Fibroblast of mammary gland (primary cell): ENCODE measurements at regions not wholly inside any gene's neighbourhood (a gene's known extent, or its start where the extent isn't known, plus 50 kb on each side); places are given as distances from the start of the nearest gene placed in this dataset.

ENCODE experiments used
- DNase-seq: peaks from one replicate; pipeline ENCODE4 v3.0.0-alpha.2; 2010; ENCODE audit warnings: low read depth
- H3K4me3 ChIP-seq: 2 replicates; pipeline ENCODE4 v1.5.1; 2011; ENCODE audit warnings: low read depth, mild to moderate bottlenecking, low read length, moderate library complexity; ENCODE audit not compliant: control insufficient read depth
- CTCF ChIP-seq: conservative IDR thresholded peaks from 2 replicates; pipeline ENCODE4 v1.5.1; 2011; ENCODE audit warnings: low read depth, low read length, inconsistent platforms; ENCODE audit not compliant: control insufficient read depth, insufficient read depth

DNA sequence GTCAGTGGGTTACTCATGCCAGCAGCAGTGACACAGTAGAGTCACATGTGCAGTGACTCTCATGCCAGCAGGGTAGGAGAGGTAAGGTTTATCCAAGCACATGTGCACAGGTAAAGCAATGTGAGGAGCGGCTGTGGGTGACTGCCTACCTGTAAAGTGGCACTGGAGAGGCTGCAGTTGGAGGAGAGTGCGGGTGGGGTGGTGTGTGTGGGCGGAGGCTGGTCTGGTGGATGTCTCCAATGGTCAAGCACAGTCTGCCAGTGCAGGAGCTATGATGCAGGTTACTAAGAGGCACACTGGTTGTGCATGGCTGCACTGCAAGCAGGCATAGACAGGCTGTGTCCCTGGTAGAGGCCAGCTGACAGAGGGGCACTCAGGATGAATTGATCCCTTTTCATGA lies 588.2 kb upstream of the FTMT start:
- no peak overlapping the region for H3K4me3 ChIP-seq
- DNase-seq: no peak
- TF ChIP-seq CTCF: no peak

- TF ChIP-seq CTCF: no peak
- H3K4me3 ChIP-seq: no peak overlapping the region
- DNase-seq: no peak
These were observed 587.1 kb upstream of the FTMT start for GRCh38 chr5:121264605-121265004.

DNA sequence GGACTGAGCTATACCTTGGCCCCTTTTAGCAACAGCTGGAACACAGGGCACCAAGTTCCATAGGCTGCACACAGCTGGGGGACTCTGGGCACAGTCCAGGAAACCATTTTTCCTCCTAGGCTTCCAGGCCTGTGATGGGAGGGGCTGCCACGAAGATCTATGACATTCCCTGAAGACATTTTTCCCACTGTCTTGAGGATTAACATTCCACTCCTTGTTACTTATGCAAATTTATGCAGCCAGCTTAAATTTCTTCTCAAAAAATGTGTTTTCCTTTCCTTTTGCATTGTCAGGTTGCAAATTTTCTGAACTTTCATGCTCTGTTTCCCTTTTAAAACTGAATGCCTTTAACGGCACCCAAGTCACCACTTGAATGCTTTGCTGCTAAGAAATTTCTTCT lies 580.1 kb upstream of the FTMT start:
- DNase-seq: no peak
- no peak overlapping the region for H3K4me3 ChIP-seq
- TF ChIP-seq CTCF: no peak

GRCh38 chr5:121273833-121274433 lies 577.7 kb upstream of the FTMT start:
- DNase-seq: peak; percentile 94

DNA sequence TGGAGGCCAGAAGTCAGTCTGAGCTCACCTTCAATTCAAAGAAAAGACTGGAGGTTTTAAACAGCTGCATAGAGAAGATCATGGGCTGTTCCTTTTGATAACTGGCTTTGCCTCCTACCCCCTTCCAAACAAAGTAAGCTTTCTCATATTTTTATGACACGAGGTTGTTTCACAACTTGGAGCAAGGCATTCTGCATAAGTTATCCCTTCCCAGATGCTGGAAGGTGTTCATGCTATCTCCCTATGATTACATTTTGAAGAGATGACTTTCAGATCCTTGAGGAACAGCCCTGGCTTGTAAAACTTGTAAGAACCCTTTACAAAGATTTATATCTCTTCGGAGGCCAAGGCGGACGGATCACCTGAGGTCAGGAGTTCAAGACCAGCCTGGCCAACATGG lies 571.9 kb upstream of the FTMT start:
- no peak for DNase-seq
- TF ChIP-seq CTCF: no peak
- no peak overlapping the region for H3K4me3 ChIP-seq

More at GRCh38 chr5:121273833-121274433, 577.7 kb upstream of the FTMT start:
- no peak for TF ChIP-seq CTCF
- no peak overlapping the region for H3K4me3 ChIP-seq

GRCh38 chr5:121285801-121286521 lies 565.7 kb upstream of the FTMT start:
- peak; percentile 56 for DNase-seq
- TF ChIP-seq CTCF: no peak
- no peak overlapping the region for H3K4me3 ChIP-seq

GRCh38 chr5:121288781-121289180 lies 562.9 kb upstream of the FTMT start:
- TF ChIP-seq CTCF: no peak
- no peak overlapping the region for H3K4me3 ChIP-seq
- no peak for DNase-seq
